Thyroid gland (tissue), 4 donors: ENCODE measurements at regions not wholly inside any gene's neighbourhood (a gene's known extent, or its start where the extent isn't known, plus 50 kb on each side); places are given as distances from the start of the nearest gene placed in this dataset.

Source experiments
- POLR2A ChIP-seq, 2 donors: fragments of 450-650 bp; IDR thresholded peaks; one replicate each; pipeline ENCODE4 v1.6.1; 2017; ENCODE audit warnings: antibody characterized with exemption in 2 of 2, mild to moderate bottlenecking in 2 of 2, moderate library complexity in 1 of 2
- TF ChIP-seq, protein P1 (sequence below), 6 experiments: fragments of 200-600 bp in 3 of 6; fragments of 450-650 bp in 3 of 6; sonication (generic) in 3 of 6; IDR thresholded peaks; one replicate each; pipeline ENCODE4 v1.5.1; 2016 to 2019; ENCODE audit warnings: antibody characterized with exemption in 6 of 6, mild to moderate bottlenecking in 2 of 6, inconsistent platforms in 1 of 6, moderate library complexity in 1 of 6

DNA sequence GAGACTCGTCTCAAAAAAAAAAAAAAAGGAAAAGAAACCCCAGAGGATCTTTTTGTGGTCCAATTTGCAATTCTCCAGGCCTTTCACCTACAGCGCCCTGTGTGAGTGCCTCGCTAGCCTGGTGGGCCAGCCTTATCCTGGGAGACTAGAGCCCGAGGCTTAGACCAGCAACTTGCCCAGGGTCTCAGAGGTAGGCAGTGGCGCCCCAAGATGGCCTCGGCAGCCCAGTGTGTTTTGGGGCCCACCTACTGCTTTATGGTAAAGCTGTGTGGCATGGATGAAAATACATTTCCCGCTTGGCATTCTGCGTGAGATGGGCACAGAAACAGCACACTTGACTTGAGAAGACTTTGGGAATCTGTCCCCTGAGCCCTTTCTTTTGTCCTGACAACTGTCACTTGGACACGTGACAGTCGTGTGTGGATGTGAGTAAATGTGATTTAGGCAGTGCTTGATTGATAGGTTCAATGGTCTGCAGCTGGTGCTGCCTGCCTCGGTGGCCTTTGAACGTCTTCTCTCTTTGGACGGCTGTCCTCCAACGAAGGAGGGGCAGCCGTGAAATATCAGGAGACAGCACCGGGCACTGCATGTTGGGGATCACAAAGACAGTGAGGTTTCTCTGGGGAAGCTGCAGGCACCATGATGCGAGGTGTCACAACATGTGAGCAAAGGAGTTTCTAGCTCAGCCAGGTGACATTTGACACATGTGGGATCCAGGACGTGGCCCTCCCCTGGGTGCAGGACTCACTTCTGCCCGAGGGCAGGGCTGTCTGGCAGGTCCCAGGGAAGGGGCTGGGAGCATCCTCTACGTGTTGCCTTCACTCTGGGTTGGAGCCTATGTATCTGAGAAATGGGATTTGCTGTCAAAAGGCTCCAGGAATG is 209.5 kb upstream of the TWIST2 start:
- TF ChIP-seq, protein P1, sequence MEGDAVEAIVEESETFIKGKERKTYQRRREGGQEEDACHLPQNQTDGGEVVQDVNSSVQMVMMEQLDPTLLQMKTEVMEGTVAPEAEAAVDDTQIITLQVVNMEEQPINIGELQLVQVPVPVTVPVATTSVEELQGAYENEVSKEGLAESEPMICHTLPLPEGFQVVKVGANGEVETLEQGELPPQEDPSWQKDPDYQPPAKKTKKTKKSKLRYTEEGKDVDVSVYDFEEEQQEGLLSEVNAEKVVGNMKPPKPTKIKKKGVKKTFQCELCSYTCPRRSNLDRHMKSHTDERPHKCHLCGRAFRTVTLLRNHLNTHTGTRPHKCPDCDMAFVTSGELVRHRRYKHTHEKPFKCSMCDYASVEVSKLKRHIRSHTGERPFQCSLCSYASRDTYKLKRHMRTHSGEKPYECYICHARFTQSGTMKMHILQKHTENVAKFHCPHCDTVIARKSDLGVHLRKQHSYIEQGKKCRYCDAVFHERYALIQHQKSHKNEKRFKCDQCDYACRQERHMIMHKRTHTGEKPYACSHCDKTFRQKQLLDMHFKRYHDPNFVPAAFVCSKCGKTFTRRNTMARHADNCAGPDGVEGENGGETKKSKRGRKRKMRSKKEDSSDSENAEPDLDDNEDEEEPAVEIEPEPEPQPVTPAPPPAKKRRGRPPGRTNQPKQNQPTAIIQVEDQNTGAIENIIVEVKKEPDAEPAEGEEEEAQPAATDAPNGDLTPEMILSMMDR (IDR thresholded peaks at IDR 0.05): no peak
- no peak for TF ChIP-seq POLR2A (IDR thresholded peaks at IDR 0.05)
